ENCODE measurements at regions not wholly inside any gene's neighbourhood (a gene's known extent, or its start where the extent isn't known, plus 50 kb on each side); places are given as distances from the start of the nearest gene placed in this dataset.

GRCh38 chr21:15676935-15677334, 52.8 kb upstream of the USP25 start:
- no peak for DNase-seq (ENCODE audit: low spot score)

GRCh38 chr21:15679630-15680029, 50.2 kb upstream of the USP25 start:
- DNase-seq (ENCODE audit: low spot score): no peak
